ENCODE measurements at regions not wholly inside any gene's neighbourhood (a gene's known extent, or its start where the extent isn't known, plus 50 kb on each side); places are given as distances from the start of the nearest gene placed in this dataset.

GRCh38 chr18:51833850-51834249 lies 506.1 kb upstream of the DCC start:
- Histone ChIP-seq H2AFZ (ENCODE audit: low read length) (no peak overlapping the region), H3K79me2 (ENCODE audit: insufficient read depth, low read depth, low read length) (no peaks in the 10 kb centered on the region), H3K27ac (ENCODE audit: low read depth, low read length, poor library complexity, severe bottlenecking) (no peak overlapping the region), H4K20me1 (ENCODE audit: insufficient read depth, low read length) (no peaks in the 10 kb centered on the region), H3K4me2 (ENCODE audit: low read length) (no peak overlapping the region), H3K9me3 (ENCODE audit: low read length) (no peaks in the 10 kb centered on the region), H3K4me3 (ENCODE audit: low read depth, low read length, poor library complexity, severe bottlenecking) (no peak overlapping the region), H3K36me3 (ENCODE audit: insufficient read depth, low read length) (no peaks in the 10 kb centered on the region), H3K4me1 (ENCODE audit: insufficient read depth, low read length, poor library complexity, severe bottlenecking) (no peaks in the 10 kb centered on the region), H3K9me2 (ENCODE audit: insufficient read depth, low read length) (no peaks in the 10 kb centered on the region)
- ChIA-PET POLR2A (no interaction called here), CTCF (ENCODE audit: unreplicated experiment) (no interaction called here)
- TF ChIP-seq EZH2phosphoT487 (IDR thresholded peaks at IDR 0.05; ENCODE audit: borderline replicate concordance, low read depth, low read length) = no peak
- no peak for TF ChIP-seq CTCF (conservative IDR thresholded peaks at IDR 0.05; ENCODE audit: low read length)
- no TSS peak for BruUV-seq (replicated peaks)
- intact Hi-C loops (cut with micrococcal nuclease; ENCODE audit: unreplicated experiment) = no loop called here
- DNase-seq (ENCODE audit: low spot score) = no peak

GRCh38 chr18:51848702-51849101 lies 491.3 kb upstream of the DCC start:
- ChIA-PET POLR2A (no interaction called here), CTCF (ENCODE audit: unreplicated experiment) (no interaction called here)
- Histone ChIP-seq H3K4me2 (ENCODE audit: low read length) (no peak overlapping the region), H3K4me1 (ENCODE audit: insufficient read depth, low read length, poor library complexity, severe bottlenecking) (no peaks in the 10 kb centered on the region), H3K36me3 (ENCODE audit: insufficient read depth, low read length) (no peaks in the 10 kb centered on the region), H3K9me3 (ENCODE audit: low read length) (no peaks in the 10 kb centered on the region), H3K79me2 (ENCODE audit: insufficient read depth, low read depth, low read length) (no peaks in the 10 kb centered on the region), H2AFZ (ENCODE audit: low read length) (no peak overlapping the region), H3K4me3 (ENCODE audit: low read depth, low read length, poor library complexity, severe bottlenecking) (no peak overlapping the region), H4K20me1 (ENCODE audit: insufficient read depth, low read length) (no peaks in the 10 kb centered on the region), H3K27ac (ENCODE audit: low read depth, low read length, poor library complexity, severe bottlenecking) (no peak overlapping the region), H3K9me2 (ENCODE audit: insufficient read depth, low read length) (no peaks in the 10 kb centered on the region)
- BruUV-seq (replicated peaks) = no TSS peak
- DNase-seq (ENCODE audit: low spot score) = no peak
- TF ChIP-seq CTCF (conservative IDR thresholded peaks at IDR 0.05; ENCODE audit: low read length) (no peak), EZH2phosphoT487 (IDR thresholded peaks at IDR 0.05; ENCODE audit: borderline replicate concordance, low read depth, low read length) (no peak)
- intact Hi-C loops (cut with micrococcal nuclease; ENCODE audit: unreplicated experiment) = no loop called here

- Histone ChIP-seq H3K9me3 (ENCODE audit: low read length) (no peaks in the 10 kb centered on the region), H3K27ac (ENCODE audit: low read depth, low read length, poor library complexity, severe bottlenecking) (no peak overlapping the region), H3K4me1 (ENCODE audit: insufficient read depth, low read length, poor library complexity, severe bottlenecking) (no peaks in the 10 kb centered on the region), H3K4me3 (ENCODE audit: low read depth, low read length, poor library complexity, severe bottlenecking) (no peak overlapping the region), H2AFZ (ENCODE audit: low read length) (no peak overlapping the region), H4K20me1 (ENCODE audit: insufficient read depth, low read length) (no peaks in the 10 kb centered on the region), H3K9me2 (ENCODE audit: insufficient read depth, low read length) (no peaks in the 10 kb centered on the region), H3K79me2 (ENCODE audit: insufficient read depth, low read depth, low read length) (no peaks in the 10 kb centered on the region), H3K4me2 (ENCODE audit: low read length) (no peak overlapping the region), H3K36me3 (ENCODE audit: insufficient read depth, low read length) (no peaks in the 10 kb centered on the region)
- no peak for DNase-seq (ENCODE audit: low spot score)
- POLR2A ChIA-PET = no interaction called here
- intact Hi-C loops (cut with micrococcal nuclease; ENCODE audit: unreplicated experiment) = no loop called here
- CTCF ChIA-PET (ENCODE audit: unreplicated experiment) = no interaction called here
- TF ChIP-seq CTCF (conservative IDR thresholded peaks at IDR 0.05; ENCODE audit: low read length) (no peak), EZH2phosphoT487 (IDR thresholded peaks at IDR 0.05; ENCODE audit: borderline replicate concordance, low read depth, low read length) (no peak)
- BruUV-seq (replicated peaks) = no TSS peak
Measured at GRCh38 chr18:51852681-51853080, 487.3 kb upstream of the DCC start.

All from OCI-LY7 (cell line).